MM.1S (cell line): ENCODE measurements at regions not wholly inside any gene's neighbourhood (a gene's known extent, or its start where the extent isn't known, plus 50 kb on each side); places are given as distances from the start of the nearest gene placed in this dataset.

Source experiments
- DNase-seq: peaks from one replicate; pipeline ENCODE4 v3.0.0-alpha.2; 2015
- H2AFZ ChIP-seq: fragments of 300-600 bp; sonication (generic); 2 replicates; pipeline ENCODE4 v1.6.0; 2016; ENCODE audit warnings: antibody characterized with exemption, low read length
- H3F3A ChIP-seq: fragments of 300-600 bp; sonication (generic); 2 replicates; pipeline ENCODE4 v1.6.1; 2016; ENCODE audit warnings: mild to moderate bottlenecking, antibody characterized with exemption, low read length, moderate library complexity, mixed read lengths; ENCODE audit not compliant: insufficient read depth
- H3K27ac ChIP-seq: fragments of 300-600 bp; sonication (generic); 2 replicates; pipeline ENCODE4 v1.5.1; 2016; ENCODE audit warnings: mild to moderate bottlenecking, low read length
- H3K27me3 ChIP-seq: fragments of 300-600 bp; sonication (generic); replicated peaks from 2 replicates; pipeline ENCODE4 v1.6.0; 2016; ENCODE audit warnings: low read length; ENCODE audit not compliant: insufficient read depth
- H3K36me3 ChIP-seq: fragments of 300-600 bp; sonication (generic); replicated peaks from 2 replicates; pipeline ENCODE4 v1.6.1; 2016; ENCODE audit warnings: mild to moderate bottlenecking, low read length, mixed read lengths; ENCODE audit not compliant: insufficient read depth
- H3K4me1 ChIP-seq: fragments of 300-600 bp; sonication (generic); 2 replicates; pipeline ENCODE4 v1.6.1; 2016; ENCODE audit warnings: low read length, mixed read lengths
- H3K4me2 ChIP-seq: fragments of 300-600 bp; sonication (generic); 2 replicates; pipeline ENCODE4 v1.6.0; 2016; ENCODE audit warnings: low read depth, low read length
- H3K4me3 ChIP-seq: fragments of 300-600 bp; sonication (generic); 2 replicates; pipeline ENCODE4 v1.5.1; 2016; ENCODE audit warnings: low read length, mixed read lengths
- H3K79me2 ChIP-seq: fragments of 300-600 bp; sonication (generic); 2 replicates; pipeline ENCODE4 v1.6.1; 2016; ENCODE audit warnings: mixed run types, low read length, mixed read lengths
- H3K9ac ChIP-seq: fragments of 300-600 bp; sonication (generic); 2 replicates; pipeline ENCODE4 v1.6.1; 2016; ENCODE audit warnings: low read length, mixed read lengths
- H3K9me2 ChIP-seq: fragments of 300-600 bp; sonication (generic); replicated peaks from 2 replicates; pipeline ENCODE4 v1.6.1; 2016; ENCODE audit warnings: mild to moderate bottlenecking, low read length, mixed read lengths; ENCODE audit not compliant: insufficient read depth
- H3K9me3 ChIP-seq: fragments of 300-600 bp; sonication (generic); replicated peaks from 2 replicates; pipeline ENCODE4 v1.6.1; 2016; ENCODE audit warnings: mild to moderate bottlenecking, low read length, mixed read lengths; ENCODE audit not compliant: insufficient read depth
- H4K20me1 ChIP-seq: fragments of 300-600 bp; sonication (generic); 2 replicates; pipeline ENCODE4 v1.6.1; 2016; ENCODE audit warnings: mild to moderate bottlenecking, low read length, moderate library complexity, mixed read lengths; ENCODE audit not compliant: insufficient read depth
- CTCF ChIP-seq: fragments of 300-600 bp; sonication (generic); IDR thresholded peaks from 2 replicates; pipeline ENCODE4 v1.5.1; 2016; ENCODE audit warnings: antibody characterized with exemption, low read length, mixed read lengths
- EZH2 ChIP-seq: fragments of 300-600 bp; sonication (generic); optimal IDR thresholded peaks from 2 replicates; pipeline ENCODE3; 2017; ENCODE audit warnings: low read depth, mild to moderate bottlenecking, antibody characterized with exemption, low read length, mixed read lengths
- EZH2phosphoT487 ChIP-seq: fragments of 300-600 bp; sonication (generic); IDR thresholded peaks from 2 replicates; pipeline ENCODE4 v1.6.1; 2018; ENCODE audit warnings: antibody characterized with exemption, low read length

GRCh38 chr11:105296386-105296785, 156.8 kb upstream of the CARD18 start:
- Histone ChIP-seq H3K4me3 (no peak overlapping the region), H3K9me2 (no peaks in the 10 kb centered on the region), H3K4me1 (no peaks in the 10 kb centered on the region), H2AFZ (no peak overlapping the region), H3K9me3 (no peaks in the 10 kb centered on the region), H3K4me2 (no peak overlapping the region), H3K27me3 (no peaks in the 10 kb centered on the region), H3K79me2 (no peaks in the 10 kb centered on the region), H3K9ac (no peak overlapping the region), H4K20me1 (no peaks in the 10 kb centered on the region), H3F3A (no peaks in the 10 kb centered on the region), H3K36me3 (no peaks in the 10 kb centered on the region), H3K27ac (no peak overlapping the region)
- no peak for DNase-seq
- no peak for TF ChIP-seq EZH2
- no peak for TF ChIP-seq EZH2phosphoT487
- no peak for TF ChIP-seq CTCF

DNA sequence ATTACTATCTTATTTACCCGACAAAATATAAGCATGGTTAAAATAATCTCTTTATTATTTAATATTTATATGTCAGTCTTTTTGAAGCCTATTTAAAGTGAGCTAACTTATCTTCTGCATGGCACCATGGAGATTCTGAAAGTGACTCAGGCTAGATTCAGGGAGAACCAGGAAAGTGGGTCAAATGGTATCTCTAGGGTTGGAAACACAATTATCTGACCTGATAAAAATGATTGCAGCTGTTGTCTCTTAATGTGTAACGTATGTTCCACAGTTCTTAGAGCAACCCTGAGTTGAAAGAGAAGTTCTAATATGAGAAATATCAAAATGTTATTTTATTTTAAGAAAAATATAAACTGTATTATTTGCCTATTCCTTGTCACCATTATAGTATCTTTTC, 143.1 kb upstream of the CARD18 start:
- Histone ChIP-seq H4K20me1 (no peaks in the 10 kb centered on the region), H3K27ac (no peak overlapping the region), H3F3A (no peaks in the 10 kb centered on the region), H3K79me2 (no peaks in the 10 kb centered on the region), H3K4me1 (no peaks in the 10 kb centered on the region), H2AFZ (no peak overlapping the region), H3K27me3 (no peaks in the 10 kb centered on the region), H3K36me3 (no peaks in the 10 kb centered on the region), H3K9me3 (no peaks in the 10 kb centered on the region), H3K9ac (no peak overlapping the region), H3K4me3 (no peak overlapping the region), H3K9me2 (no peaks in the 10 kb centered on the region), H3K4me2 (no peak overlapping the region)
- DNase-seq: no peak
- no peak for TF ChIP-seq CTCF
- no peak for TF ChIP-seq EZH2phosphoT487
- TF ChIP-seq EZH2: no peak

DNA sequence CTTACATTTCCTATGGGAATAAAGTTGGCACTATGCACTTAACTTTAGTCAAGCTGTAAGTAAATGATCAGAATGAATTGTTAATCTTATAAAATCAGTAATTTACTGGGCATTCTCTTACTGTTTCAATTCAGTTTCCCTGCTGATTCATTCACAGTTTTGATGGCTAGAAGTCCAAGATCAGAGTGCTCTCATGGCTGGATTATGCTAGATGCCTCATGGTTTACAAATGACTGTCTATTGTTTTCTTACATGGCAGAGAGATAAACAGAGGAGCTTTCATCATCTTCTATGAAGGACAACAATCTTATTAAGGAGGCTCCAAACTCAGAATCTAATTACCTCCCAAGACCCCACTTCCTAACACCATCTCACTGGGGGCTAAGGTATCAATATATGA, 135.1 kb upstream of the CARD18 start:
- TF ChIP-seq EZH2phosphoT487 (no peak), CTCF (no peak), EZH2 (no peak)
- no peak for DNase-seq
- Histone ChIP-seq H3K4me3 (no peak overlapping the region), H3K27me3 (no peaks in the 10 kb centered on the region), H3K9me2 (no peaks in the 10 kb centered on the region), H3F3A (no peaks in the 10 kb centered on the region), H4K20me1 (no peaks in the 10 kb centered on the region), H3K4me2 (no peak overlapping the region), H3K9me3 (no peaks in the 10 kb centered on the region), H3K36me3 (no peaks in the 10 kb centered on the region), H3K27ac (no peak overlapping the region), H3K4me1 (no peaks in the 10 kb centered on the region), H2AFZ (no peak overlapping the region), H3K79me2 (no peaks in the 10 kb centered on the region), H3K9ac (no peak overlapping the region)
